ENCODE measurements at regions not wholly inside any gene's neighbourhood (a gene's known extent, or its start where the extent isn't known, plus 50 kb on each side); places are given as distances from the start of the nearest gene placed in this dataset.

DNA sequence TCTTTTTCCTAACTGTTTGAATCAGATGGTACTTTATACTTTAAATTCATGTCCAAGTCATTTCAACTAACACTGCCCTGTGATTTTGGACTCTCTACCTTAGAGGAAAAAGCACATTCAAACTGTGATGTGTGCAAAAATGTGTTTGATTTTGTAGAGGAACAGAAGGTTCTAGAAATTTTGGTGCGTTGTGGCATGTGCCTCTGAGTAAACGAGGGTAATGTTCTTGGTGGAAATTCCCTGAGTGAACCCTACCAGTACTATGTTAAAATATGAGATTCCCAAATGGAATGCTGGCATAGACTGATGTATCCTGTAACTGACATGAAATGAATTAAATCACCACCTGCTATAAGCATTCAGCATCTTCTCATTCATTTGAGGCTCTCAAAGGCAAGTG, 901.9 kb upstream of the KLHL29 start:
- H3K4ac ChIP-seq (ENCODE audit: low read depth, low read length) = no peak overlapping the region
- no peaks in the 10 kb centered on the region for H3K27me3 ChIP-seq (ENCODE audit: control insufficient read depth, insufficient read depth, low read length)
- no peak overlapping the region for H2BK20ac ChIP-seq (ENCODE audit: low read depth, low read length)
- no peak overlapping the region for H2BK5ac ChIP-seq (ENCODE audit: low read depth, low read length, poor library complexity, severe bottlenecking)
- H2AK9ac ChIP-seq (replicated peaks; ENCODE audit: low read depth, low read length, poor library complexity) = no peak overlapping the region
- in situ Hi-C loops (cut with MboI; ENCODE audit: low sequenced_read_pairs) = no loop called here
- DNase-seq = no peak
- H4K8ac ChIP-seq (ENCODE audit: low read depth in 2 of 2, low read length in 2 of 2) = no peak overlapping the region
- dilution Hi-C loops (cut with HindIII; ENCODE audit: low sequenced_read_pairs, unreplicated experiment) = no loop called here
- H3K36me3 ChIP-seq (ENCODE audit: control insufficient read depth, insufficient read depth, low read length) = no peaks in the 10 kb centered on the region
- no peak overlapping the region for H3K56ac ChIP-seq (ENCODE audit: extremely low read depth, insufficient read depth, low read length)
- no peak overlapping the region for H3K9ac ChIP-seq (ENCODE audit: low read depth, low read length)
- ChIA-PET POLR2A (ENCODE audit: unreplicated experiment) (no interaction called here), CTCF (no interaction called here)
- H2BK15ac ChIP-seq (ENCODE audit: low read depth, low read length) = no peak overlapping the region
- no peak overlapping the region for H4K5ac ChIP-seq (ENCODE audit: low read depth, low read length)
- peaks cover 13% of the 10 kb centered on the region for H3K9me3 ChIP-seq (ENCODE audit: control insufficient read depth, insufficient read depth, low read length)
- no peak overlapping the region for H2AFZ ChIP-seq (replicated peaks; ENCODE audit: low read length, poor library complexity)
- no peak overlapping the region for H2AK5ac ChIP-seq (ENCODE audit: low read depth, low read length)
- no TSS peak for BruUV-seq (replicated peaks)
- H3K9me1 ChIP-seq (ENCODE audit: insufficient read depth, low read length) = no peaks in the 10 kb centered on the region
- H3K4me3 ChIP-seq (ENCODE audit: insufficient read depth, low read depth, low read length) = no peak overlapping the region
- H3K14ac ChIP-seq (replicated peaks; ENCODE audit: low read depth, low read length) = no peak overlapping the region
- no peaks in the 10 kb centered on the region for H4K20me1 ChIP-seq (ENCODE audit: insufficient read depth, low read length)
- no peaks in the 10 kb centered on the region for H3K79me1 ChIP-seq (ENCODE audit: low read depth in 1 of 2, low read length in 2 of 2)
- H3K4me1 ChIP-seq (ENCODE audit: control insufficient read depth, insufficient read depth, low read length) = no peaks in the 10 kb centered on the region
- ATAC-seq (ENCODE audit: low read depth) = no peak
- H4K91ac ChIP-seq (ENCODE audit: insufficient read depth, low read depth, low read length) = no peak overlapping the region
- no peak overlapping the region for H3K23ac ChIP-seq (ENCODE audit: low read depth, low read length)
- no peak overlapping the region for H2BK120ac ChIP-seq (ENCODE audit: low read depth, low read length)
- H3K4me2 ChIP-seq (ENCODE audit: low read depth, low read length) = no peak overlapping the region
- intact Hi-C loops (cut with micrococcal nuclease) = no loop called here
- no peak overlapping the region for H3K18ac ChIP-seq (ENCODE audit: low read depth, low read length)
- H3K27ac ChIP-seq (ENCODE audit: insufficient read depth, low read length) = no peak overlapping the region
- TF ChIP-seq SMC3 (IDR thresholded peaks at IDR 0.05; ENCODE audit: low read depth, low read length) (no peak), CHD1 (IDR thresholded peaks at IDR 0.05; ENCODE audit: low read depth, low read length) (no peak), RCOR1 (IDR thresholded peaks at IDR 0.05; ENCODE audit: insufficient replicate concordance, low read length) (no peak)
- no CpG with 5 or more reads among the region's 2 CpGs for WGBS, 2 experiments (ENCODE audit: extremely low coverage in 2 of 2, insufficient read length in 1 of 2)

Data from IMR-90 (cell line).